ENCODE measurements at regions not wholly inside any gene's neighbourhood (a gene's known extent, or its start where the extent isn't known, plus 50 kb on each side); places are given as distances from the start of the nearest gene placed in this dataset.

GRCh38 chr6:139655783-139656705, 281.6 kb upstream of the CITED2 start:
- DNase-seq: no peak

- DNase-seq: no peak
Observed at GRCh38 chr6:139654888-139655782, 280.7 kb upstream of the CITED2 start.

DNA sequence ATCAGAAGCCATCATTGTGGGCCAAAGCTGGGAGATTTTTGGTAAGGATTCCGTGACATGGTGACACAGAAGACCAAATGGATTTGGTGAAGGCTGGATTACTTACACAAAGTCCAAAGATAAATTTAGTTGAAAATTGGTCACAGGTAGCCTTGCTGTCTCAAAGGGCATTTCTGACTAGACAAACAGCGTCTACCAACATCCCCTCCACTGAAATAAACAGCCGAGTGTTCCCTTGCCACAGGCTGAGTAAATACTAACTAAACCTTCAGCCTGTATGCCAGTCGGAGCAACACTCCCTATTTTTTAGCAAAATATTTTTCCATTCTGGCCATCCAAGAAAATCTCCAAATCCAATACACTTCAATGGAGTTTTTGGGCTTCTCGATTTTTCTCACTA, 279.9 kb upstream of the CITED2 start:
- DNase-seq: no peak

- no peak for DNase-seq
Observed at GRCh38 chr6:139653111-139653510, 278.7 kb upstream of the CITED2 start.

DNA sequence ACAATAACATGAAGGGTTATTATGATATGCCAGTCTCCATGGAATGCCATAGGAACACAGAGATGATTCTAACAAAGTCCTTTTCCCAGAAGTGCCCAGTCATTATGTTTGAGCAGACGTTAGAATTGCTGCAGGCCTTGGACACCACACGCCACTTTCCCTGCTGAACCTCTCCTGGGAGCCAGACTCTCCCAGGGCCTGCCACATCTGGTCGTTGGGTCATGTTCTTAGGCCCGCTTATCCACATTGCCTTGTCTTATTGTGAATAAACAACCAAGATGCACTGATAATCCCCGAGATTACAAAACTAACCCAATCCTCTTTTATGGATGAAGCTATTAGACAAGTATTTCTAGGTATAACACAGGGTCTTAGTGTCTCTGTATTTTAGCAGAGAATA, 276.5 kb upstream of the CITED2 start:
- DNase-seq: no peak

- no peak for DNase-seq
Observed at GRCh38 chr6:139649732-139650131, 275.3 kb upstream of the CITED2 start.

DNA sequence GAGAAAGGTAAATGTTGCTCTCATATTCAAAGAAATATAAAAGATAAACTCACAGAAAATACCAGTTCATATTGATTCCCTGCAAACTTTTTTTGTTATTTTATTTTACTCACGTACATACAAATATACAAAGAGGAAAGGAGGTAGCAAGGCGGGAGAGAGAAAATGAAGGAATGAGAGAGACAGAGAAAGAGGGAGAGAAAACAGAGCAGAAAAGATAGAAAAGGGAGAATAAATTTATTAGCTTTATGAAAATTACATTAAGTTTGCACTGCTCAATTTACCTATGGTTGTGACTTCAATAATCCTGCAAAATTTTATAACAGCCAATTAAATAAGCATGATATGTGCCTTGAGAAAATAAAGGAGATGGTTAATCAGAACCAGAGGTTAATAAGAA, 274.7 kb upstream of the CITED2 start:
- no peak for DNase-seq

DNA sequence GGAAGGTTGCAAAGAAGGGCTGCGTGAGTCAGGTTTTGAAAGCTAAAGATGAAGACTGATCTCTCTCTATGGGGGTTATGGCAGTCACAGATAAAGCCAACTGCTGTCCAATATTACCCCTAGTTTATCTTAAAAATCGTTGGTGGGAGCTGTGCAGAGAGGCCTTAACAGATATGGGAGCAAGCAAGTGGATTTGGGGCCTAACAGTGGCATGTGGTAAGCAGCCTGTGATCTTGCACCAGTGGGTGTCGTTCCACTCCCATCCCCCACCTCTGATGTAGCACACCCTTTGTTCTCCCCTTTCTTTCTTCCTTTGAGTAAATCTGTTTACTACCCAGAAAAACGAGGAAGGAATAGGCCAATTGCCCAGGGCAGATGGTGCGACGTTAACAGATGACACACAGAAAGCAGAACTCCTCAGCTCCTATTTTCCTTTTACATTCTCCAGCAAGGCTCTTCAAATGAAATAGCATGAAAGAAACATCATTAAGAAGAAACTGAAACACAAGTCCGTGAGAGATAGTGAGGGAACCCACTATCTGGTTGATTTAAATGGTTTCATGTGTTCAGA, 274.1 kb upstream of the CITED2 start:
- DNase-seq: no peak

- no peak for DNase-seq
Observed at GRCh38 chr6:139647841-139648240, 273.4 kb upstream of the CITED2 start.

GRCh38 chr6:139647016-139647415, 272.6 kb upstream of the CITED2 start:
- DNase-seq: peak; percentile 29

- DNase-seq: peak; percentile 69
Observed at GRCh38 chr6:139644821-139645220, 270.4 kb upstream of the CITED2 start.

DNA sequence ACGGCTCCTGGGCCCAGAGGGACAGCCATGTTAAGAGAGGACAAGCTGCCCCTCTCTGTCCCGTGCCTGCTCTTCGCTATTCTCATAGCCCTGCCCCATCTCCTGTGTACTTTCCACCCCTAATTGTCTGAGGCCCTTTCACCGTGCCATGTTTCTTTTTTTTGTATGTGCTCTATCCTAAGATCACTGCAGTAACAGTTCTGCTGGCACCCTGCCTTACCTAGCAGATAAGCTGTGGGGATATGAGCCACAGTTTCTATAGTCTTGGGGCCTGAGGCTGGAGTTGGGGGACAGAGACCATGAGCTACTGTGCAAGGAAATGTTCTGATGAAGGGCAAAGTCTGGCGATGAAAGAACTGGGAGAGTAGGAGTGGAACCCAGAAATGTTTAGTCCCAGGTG, 269.5 kb upstream of the CITED2 start:
- DNase-seq: no peak

- DNase-seq: no peak
Observed at GRCh38 chr6:139642346-139642745, 267.9 kb upstream of the CITED2 start.

GRCh38 chr6:139641376-139641775, 266.9 kb upstream of the CITED2 start:
- peak; percentile 23 for DNase-seq

GRCh38 chr6:139640921-139641320, 266.5 kb upstream of the CITED2 start:
- no peak for DNase-seq

DNA sequence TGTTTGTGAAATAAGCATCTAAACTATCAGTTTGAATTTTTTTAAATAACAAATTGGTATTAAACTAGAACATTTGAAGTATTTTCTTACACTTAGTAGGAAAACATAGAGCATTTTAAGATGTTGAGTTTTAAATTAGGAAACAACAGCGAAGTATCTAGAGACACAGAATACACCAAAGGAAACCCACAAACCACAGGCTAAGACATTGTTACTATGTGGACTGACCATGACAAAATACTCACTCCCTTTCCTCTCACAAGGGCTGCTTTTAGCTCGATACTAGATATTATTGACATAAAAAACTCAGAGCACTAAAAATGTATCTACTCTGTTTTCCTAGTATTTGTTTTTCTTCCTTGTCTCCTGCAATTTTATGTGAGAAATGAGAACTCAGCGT, 266.0 kb upstream of the CITED2 start:
- no peak for DNase-seq

DNA sequence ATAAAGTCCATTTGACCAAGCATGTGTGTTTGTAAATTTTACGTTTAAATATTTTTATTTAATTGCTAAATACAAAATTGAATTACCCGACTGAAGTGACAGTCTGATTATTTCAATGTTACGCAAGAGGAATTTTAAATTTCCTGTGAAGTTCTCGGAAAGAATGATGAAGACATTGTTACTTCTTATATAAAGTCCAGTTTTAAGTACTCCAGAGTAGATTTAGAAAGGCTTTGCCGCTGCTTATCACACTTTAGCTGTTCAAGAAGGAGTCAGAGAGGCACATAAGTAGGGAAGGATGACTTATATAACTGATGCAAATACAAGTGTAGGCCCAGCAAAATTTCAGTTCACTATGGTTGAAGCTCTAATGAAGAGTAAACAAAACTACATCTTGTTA, 265.1 kb upstream of the CITED2 start:
- DNase-seq: no peak

GRCh38 chr6:139638179-139638941, 263.9 kb upstream of the CITED2 start:
- DNase-seq: no peak

- no peak for DNase-seq
Observed at GRCh38 chr6:139637766-139638165, 263.3 kb upstream of the CITED2 start.

DNA sequence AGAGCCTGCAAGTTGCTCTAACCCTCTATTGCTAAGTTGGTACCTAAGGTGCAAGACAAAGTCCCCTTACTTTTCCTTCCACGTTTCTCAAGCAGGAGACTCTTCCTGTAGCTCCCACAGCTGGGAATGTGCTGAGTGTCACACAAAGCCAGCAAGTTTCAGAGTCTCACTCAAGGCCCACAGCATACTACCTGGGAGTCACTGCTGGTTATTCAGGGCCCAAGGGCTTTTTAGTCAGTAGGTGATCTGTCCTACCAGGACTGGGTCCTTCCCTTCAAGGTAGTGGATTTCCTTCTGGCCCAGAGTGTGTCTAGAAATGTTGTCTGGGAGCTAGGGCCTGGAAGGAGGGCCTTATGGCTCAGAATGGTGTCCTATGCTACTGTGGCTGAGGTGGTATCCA, 261.9 kb upstream of the CITED2 start:
- no peak for DNase-seq

DNA sequence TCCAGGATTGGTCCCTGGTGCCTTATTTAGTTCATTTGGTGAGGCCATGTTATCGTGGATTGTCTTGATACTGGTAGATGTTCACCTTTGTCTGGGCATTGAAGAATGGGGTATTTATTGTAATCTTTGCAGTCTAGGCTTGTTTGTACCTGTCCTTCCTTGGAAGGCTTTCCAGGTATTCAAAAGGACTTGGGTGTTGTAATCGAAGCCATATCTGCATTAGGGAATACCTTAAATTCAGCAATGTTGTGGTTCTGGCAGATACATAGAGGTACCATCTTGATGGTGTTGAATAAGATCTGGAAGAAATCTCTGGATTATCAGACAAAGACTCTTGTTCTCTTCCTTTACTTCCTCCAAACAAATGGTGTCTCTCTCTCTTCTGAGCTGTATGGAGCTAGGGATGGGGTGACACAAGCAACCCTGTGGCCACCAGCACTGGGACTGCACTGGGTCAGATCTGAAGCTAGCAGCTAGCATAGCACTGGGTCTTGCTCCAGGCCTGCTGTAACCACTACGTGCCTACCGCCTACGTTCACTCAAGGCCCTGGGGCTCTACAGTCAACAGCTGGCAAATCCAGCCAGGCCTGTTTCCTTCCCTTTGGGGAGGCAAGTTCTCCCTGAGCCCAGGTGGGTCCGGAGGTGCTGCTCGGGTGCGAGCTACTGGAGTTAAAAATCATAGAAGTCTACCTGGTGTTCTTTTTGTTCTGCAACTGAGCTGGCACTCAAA, 261.1 kb upstream of the CITED2 start:
- no peak for DNase-seq

GRCh38 chr6:139632840-139633239, 258.4 kb upstream of the CITED2 start:
- DNase-seq: no peak

Data from fibroblast of skin of right quadriceps (primary cell).